SU-DHL-6 (cell line): ENCODE measurements at regions not wholly inside any gene's neighbourhood (a gene's known extent, or its start where the extent isn't known, plus 50 kb on each side); places are given as distances from the start of the nearest gene placed in this dataset.

ENCODE experiments used
- H2AFZ ChIP-seq: fragments of 200-600 bp; sonication (generic); 2 replicates; pipeline ENCODE4 v1.6.1; 2014; ENCODE audit warnings: low read depth, mild to moderate bottlenecking, moderate library complexity, mixed read lengths, antibody characterized with exemption, low read length; ENCODE audit not compliant: severe bottlenecking
- H3F3A ChIP-seq: fragments of 200-600 bp; shearing (Covaris generic); 2 replicates; pipeline ENCODE4 v1.6.0; 2016; ENCODE audit warnings: antibody characterized with exemption, mild to moderate bottlenecking; ENCODE audit not compliant: insufficient read depth
- H3K27ac ChIP-seq: fragments of 200-600 bp; sonication (generic); 2 replicates; pipeline ENCODE4 v1.5.1; 2016; ENCODE audit warnings: low read depth, mild to moderate bottlenecking, low read length, moderate library complexity, mixed read lengths
- H3K27me3 ChIP-seq: fragments of 200-600 bp; sonication (generic), shearing (Covaris generic); 2 replicates; pipeline ENCODE4 v1.6.0; 2014; ENCODE audit warnings: mild to moderate bottlenecking, low read length
- H3K36me3 ChIP-seq: fragments of 200-600 bp; sonication (generic); 2 replicates; pipeline ENCODE4 v1.6.1; 2014; ENCODE audit warnings: mild to moderate bottlenecking, low read length, mixed read lengths
- H3K4me2 ChIP-seq: fragments of 300-600, 200-600 bp; shearing (Covaris generic), sonication (generic); 2 replicates; pipeline ENCODE4 v1.6.0; 2014; ENCODE audit warnings: low read length, low read depth, mild to moderate bottlenecking; ENCODE audit not compliant: poor library complexity, severe bottlenecking
- H3K4me3 ChIP-seq: fragments of 200-600 bp; sonication (generic); 2 replicates; pipeline ENCODE4 v1.5.1; 2014; ENCODE audit warnings: antibody characterized with exemption, low read length, mild to moderate bottlenecking, mixed read lengths; ENCODE audit not compliant: insufficient read depth, poor library complexity, severe bottlenecking
- H3K79me2 ChIP-seq: fragments of 200-600 bp; sonication (generic); 2 replicates; pipeline ENCODE4 v1.6.1; 2014; ENCODE audit warnings: mild to moderate bottlenecking, low read length, moderate library complexity; ENCODE audit not compliant: insufficient read depth
- H3K9ac ChIP-seq: fragments of 200-600 bp; sonication (generic); 2 replicates; pipeline ENCODE4 v1.7.0; 2014; ENCODE audit warnings: mild to moderate bottlenecking, low read length
- H3K9me2 ChIP-seq: fragments of 200-600 bp; sonication (generic); replicated peaks from 2 replicates; pipeline ENCODE4 v1.6.1; 2014; ENCODE audit warnings: low read length; ENCODE audit not compliant: insufficient read depth
- H3K9me3 ChIP-seq: fragments of 200-600 bp; sonication (generic); 2 replicates; pipeline ENCODE4 v1.6.1; 2014; ENCODE audit warnings: low read length, mixed read lengths; ENCODE audit not compliant: insufficient read depth
- H4K20me1 ChIP-seq: fragments of 200-600 bp; sonication (generic); 2 replicates; pipeline ENCODE4 v1.6.1; 2014; ENCODE audit warnings: low read depth, mild to moderate bottlenecking, antibody characterized with exemption, low read length, moderate library complexity, mixed read lengths
- EZH2phosphoT487 ChIP-seq: fragments of 200-600 bp; sonication (generic), shearing (Covaris generic); conservative IDR thresholded peaks from 2 replicates; pipeline ENCODE4 v1.6.1; 2018; ENCODE audit warnings: mild to moderate bottlenecking, antibody characterized with exemption, low read length, moderate library complexity, mixed read lengths
- TF ChIP-seq, protein P1 (sequence below): fragments of 200-600 bp; sonication (generic); IDR thresholded peaks from one replicate; pipeline ENCODE4 v1.5.1; 2017; ENCODE audit warnings: antibody characterized with exemption, mild to moderate bottlenecking, low read length, moderate library complexity; ENCODE audit not compliant: insufficient read depth, poor library complexity, severe bottlenecking

GRCh38 chr13:87311165-87311564, 360.0 kb upstream of the SLITRK5 start:
- Histone ChIP-seq H3K9ac (no peak overlapping the region), H3K27ac (no peak overlapping the region), H4K20me1 (no peaks in the 10 kb centered on the region), H2AFZ (no peak overlapping the region), H3F3A (no peaks in the 10 kb centered on the region), H3K4me3 (no peak overlapping the region), H3K9me3 (no peaks in the 10 kb centered on the region), H3K9me2 (no peaks in the 10 kb centered on the region), H3K4me2 (no peak overlapping the region), H3K27me3 (no peaks in the 10 kb centered on the region), H3K79me2 (no peaks in the 10 kb centered on the region), H3K36me3 (no peaks in the 10 kb centered on the region)
- no peak for TF ChIP-seq EZH2phosphoT487
- TF ChIP-seq, protein P1, sequence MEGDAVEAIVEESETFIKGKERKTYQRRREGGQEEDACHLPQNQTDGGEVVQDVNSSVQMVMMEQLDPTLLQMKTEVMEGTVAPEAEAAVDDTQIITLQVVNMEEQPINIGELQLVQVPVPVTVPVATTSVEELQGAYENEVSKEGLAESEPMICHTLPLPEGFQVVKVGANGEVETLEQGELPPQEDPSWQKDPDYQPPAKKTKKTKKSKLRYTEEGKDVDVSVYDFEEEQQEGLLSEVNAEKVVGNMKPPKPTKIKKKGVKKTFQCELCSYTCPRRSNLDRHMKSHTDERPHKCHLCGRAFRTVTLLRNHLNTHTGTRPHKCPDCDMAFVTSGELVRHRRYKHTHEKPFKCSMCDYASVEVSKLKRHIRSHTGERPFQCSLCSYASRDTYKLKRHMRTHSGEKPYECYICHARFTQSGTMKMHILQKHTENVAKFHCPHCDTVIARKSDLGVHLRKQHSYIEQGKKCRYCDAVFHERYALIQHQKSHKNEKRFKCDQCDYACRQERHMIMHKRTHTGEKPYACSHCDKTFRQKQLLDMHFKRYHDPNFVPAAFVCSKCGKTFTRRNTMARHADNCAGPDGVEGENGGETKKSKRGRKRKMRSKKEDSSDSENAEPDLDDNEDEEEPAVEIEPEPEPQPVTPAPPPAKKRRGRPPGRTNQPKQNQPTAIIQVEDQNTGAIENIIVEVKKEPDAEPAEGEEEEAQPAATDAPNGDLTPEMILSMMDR: no peak

DNA sequence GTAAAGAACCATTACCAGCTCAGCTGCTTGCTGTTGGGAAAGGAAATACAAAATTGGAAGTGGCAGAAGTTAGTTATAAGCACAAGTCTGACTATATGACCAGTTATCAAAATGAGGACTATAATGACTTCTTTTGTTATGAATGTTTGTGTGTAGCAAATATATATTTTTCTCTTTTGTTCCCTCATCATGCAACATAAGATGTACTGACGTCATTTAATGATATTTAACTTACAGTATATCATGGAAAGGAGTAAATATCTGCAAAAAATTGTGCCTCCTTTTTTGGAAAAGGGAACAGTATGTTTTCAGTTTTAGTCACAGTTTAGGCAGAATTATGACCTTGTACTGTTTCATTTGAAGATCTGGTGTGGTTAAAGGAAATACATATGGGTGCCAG, 356.3 kb upstream of the SLITRK5 start:
- Histone ChIP-seq H3K79me2 (no peaks in the 10 kb centered on the region), H3K27me3 (no peaks in the 10 kb centered on the region), H3K9me2 (no peaks in the 10 kb centered on the region), H3K4me3 (no peak overlapping the region), H4K20me1 (no peaks in the 10 kb centered on the region), H2AFZ (no peak overlapping the region), H3K9ac (no peak overlapping the region), H3K27ac (no peak overlapping the region), H3K9me3 (no peaks in the 10 kb centered on the region), H3K36me3 (no peaks in the 10 kb centered on the region), H3F3A (no peaks in the 10 kb centered on the region), H3K4me2 (no peak overlapping the region)
- no peak for TF ChIP-seq EZH2phosphoT487
- TF ChIP-seq, protein P1: no peak

- Histone ChIP-seq H2AFZ (no peak overlapping the region), H3F3A (no peaks in the 10 kb centered on the region)
- no peak for TF ChIP-seq EZH2phosphoT487
- TF ChIP-seq, protein P1: no peak
These were observed 348.8 kb upstream of the SLITRK5 start for GRCh38 chr13:87322386-87322785.

GRCh38 chr13:87324558-87324957, 346.6 kb upstream of the SLITRK5 start:
- Histone ChIP-seq H3K27me3 (no peaks in the 10 kb centered on the region), H3K79me2 (no peaks in the 10 kb centered on the region), H3K27ac (no peak overlapping the region), H3K4me3 (no peak overlapping the region), H3K4me2 (no peak overlapping the region), H4K20me1 (no peaks in the 10 kb centered on the region), H3F3A (no peaks in the 10 kb centered on the region), H3K9me2 (no peaks in the 10 kb centered on the region), H3K36me3 (no peaks in the 10 kb centered on the region), H3K9ac (no peak overlapping the region), H2AFZ (no peak overlapping the region), H3K9me3 (no peaks in the 10 kb centered on the region)
- TF ChIP-seq, protein P1: no peak
- TF ChIP-seq EZH2phosphoT487: no peak

More at GRCh38 chr13:87322386-87322785, 348.8 kb upstream of the SLITRK5 start:
- H3K27ac ChIP-seq: no peak overlapping the region
- no peak overlapping the region for H3K4me2 ChIP-seq
- H3K79me2 ChIP-seq: no peaks in the 10 kb centered on the region
- no peaks in the 10 kb centered on the region for H3K9me3 ChIP-seq
- H3K27me3 ChIP-seq: no peaks in the 10 kb centered on the region
- no peak overlapping the region for H3K4me3 ChIP-seq
- no peak overlapping the region for H3K9ac ChIP-seq
- H3K9me2 ChIP-seq: no peaks in the 10 kb centered on the region
- no peaks in the 10 kb centered on the region for H4K20me1 ChIP-seq
- H3K36me3 ChIP-seq: no peaks in the 10 kb centered on the region
